Activated CD4-positive, alpha-beta T cell treated with anti-CD3 and anti-CD28 coated beads for 36 hours (primary cell): ENCODE measurements at regions not wholly inside any gene's neighbourhood (a gene's known extent, or its start where the extent isn't known, plus 50 kb on each side); places are given as distances from the start of the nearest gene placed in this dataset.

Experiments used
- ATAC-seq: fragments of 200-7000 bp; cut with Tn5 transposase; one replicate; pipeline ENCODE4 v1.10.0; 2021; ENCODE audit warnings: mild to moderate bottlenecking, moderate library complexity
- CTCF ChIA-PET: fragments of 350-600 bp; sonication (Branson Sonifier 250); formaldehyde crosslinking; loops from one replicate; lab custom pipeline; 2021; ENCODE audit warnings: antibody characterized with exemption; lab: Charles Lee
- POLR2A ChIA-PET: fragments of 350-600 bp; sonication (Branson Sonifier 250); formaldehyde crosslinking; loops from one replicate; lab custom pipeline; 2021; ENCODE audit warnings: antibody characterized with exemption, inconsistent platforms; lab: Charles Lee
- DNase-seq: peaks from one replicate; pipeline ENCODE4 v3.0.0-alpha.2; 2020
- H3K27ac Mint-ChIP-seq: one replicate; pipeline ENCODE4 v1.8.0; 2021; ENCODE audit warnings: mixed read lengths
- H3K27me3 Mint-ChIP-seq: one replicate; pipeline ENCODE4 v1.8.0; 2021; ENCODE audit warnings: mixed read lengths
- H3K36me3 Mint-ChIP-seq: one replicate; pipeline ENCODE4 v1.8.0; 2021; ENCODE audit warnings: low read depth, mixed read lengths
- H3K4me1 Mint-ChIP-seq: one replicate; pipeline ENCODE4 v1.8.0; 2021; ENCODE audit warnings: mixed read lengths
- H3K4me3 Mint-ChIP-seq: one replicate; pipeline ENCODE4 v1.8.0; 2021; ENCODE audit warnings: mild to moderate bottlenecking, moderate library complexity, mixed read lengths
- H3K9me3 Mint-ChIP-seq: one replicate; pipeline ENCODE4 v1.8.0; 2021; ENCODE audit warnings: low read depth, mixed read lengths
- intact Hi-C, 2 experiments: fragments of 100-400 bp; cut with DNase I in 1 of 2; cut with micrococcal nuclease in 1 of 2; formaldehyde crosslinking; loops; one replicate each; pipeline versions ENCODE4 v1.14.2 to v1.15.1; 2022 to 2024; cut with DNase I, micrococcal nuclease

GRCh38 chr9:27712806-27713205, 139.5 kb upstream of the C9orf72 start:
- peaks cover 5% of the 10 kb centered on the region for H3K27me3 Mint-ChIP-seq
- no peak for DNase-seq
- intact Hi-C loops: no loop called here
- H3K36me3 Mint-ChIP-seq: no peaks in the 10 kb centered on the region
- no peaks in the 10 kb centered on the region for H3K9me3 Mint-ChIP-seq
- no peak overlapping the region for H3K27ac Mint-ChIP-seq
- ATAC-seq: no peak
- ChIA-PET POLR2A (no interaction called here), CTCF (no interaction called here)
- no peaks in the 10 kb centered on the region for H3K4me1 Mint-ChIP-seq
- no peak overlapping the region for H3K4me3 Mint-ChIP-seq

DNA sequence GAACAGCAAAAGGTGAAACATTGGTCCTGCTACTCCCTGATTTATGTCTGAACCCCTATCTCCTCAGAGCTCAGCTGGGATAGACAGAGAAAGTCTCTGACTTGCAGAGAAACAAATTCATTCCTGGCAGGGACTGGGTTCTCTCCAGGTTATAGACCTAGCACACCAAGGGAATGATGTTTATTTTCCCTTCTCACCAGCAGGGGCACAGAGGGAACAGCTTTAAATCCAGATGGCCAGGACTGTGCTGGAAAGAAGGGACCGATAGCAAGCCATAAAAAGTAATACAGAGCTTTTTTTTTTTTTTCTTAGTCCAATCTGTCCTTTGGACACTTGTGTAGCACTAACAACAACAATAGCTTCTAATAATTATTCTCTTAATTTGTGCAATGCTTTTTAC, 141.1 kb upstream of the C9orf72 start:
- Mint-ChIP-seq H3K4me1 (no peaks in the 10 kb centered on the region), H3K9me3 (no peaks in the 10 kb centered on the region), H3K4me3 (no peak overlapping the region), H3K36me3 (no peaks in the 10 kb centered on the region), H3K27me3 (peaks cover 5% of the 10 kb centered on the region), H3K27ac (no peak overlapping the region)
- POLR2A ChIA-PET: no interaction called here
- ATAC-seq (no peak), DNase-seq (no peak)
- intact Hi-C loops: no loop called here
- CTCF ChIA-PET: interaction anchor here (1.0 kb wide), 1 partner anchor 12 kb away, joined by 3 read pairs; no protein-coding TSS in a partner anchor

- H3K36me3 Mint-ChIP-seq: no peaks in the 10 kb centered on the region
- ChIA-PET POLR2A (no interaction called here), CTCF (no interaction called here)
- ATAC-seq (no peak), DNase-seq (no peak)
- no peak overlapping the region for H3K4me3 Mint-ChIP-seq
- no peaks in the 10 kb centered on the region for H3K4me1 Mint-ChIP-seq
- peaks cover 5% of the 10 kb centered on the region for H3K27me3 Mint-ChIP-seq
- no peak overlapping the region for H3K27ac Mint-ChIP-seq
- intact Hi-C loops: no loop called here
- H3K9me3 Mint-ChIP-seq: no peaks in the 10 kb centered on the region
Measured at GRCh38 chr9:27715651-27716050, 142.4 kb upstream of the C9orf72 start.

- ATAC-seq: no peak
Measured at GRCh38 chr9:27717991-27718390, 144.7 kb upstream of the C9orf72 start.

DNA sequence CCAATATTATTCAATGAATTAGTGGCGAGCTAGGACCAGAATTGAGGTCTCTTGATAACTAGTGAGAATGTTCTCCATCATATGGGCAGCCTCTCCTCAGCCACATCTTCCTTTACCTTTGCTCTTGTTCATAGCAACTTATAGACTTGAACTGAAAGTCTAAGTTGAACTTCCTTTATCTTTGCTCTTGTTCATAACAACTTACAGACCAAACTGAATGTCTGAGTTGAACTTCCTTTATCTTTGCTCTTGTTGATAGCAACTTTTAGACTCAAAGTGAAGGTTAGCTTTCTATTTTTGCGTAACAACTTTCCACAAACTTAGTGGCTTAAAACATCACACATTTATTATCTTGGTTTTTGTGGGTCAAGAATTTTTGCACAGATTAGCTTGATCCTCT, 146.4 kb upstream of the C9orf72 start:
- intact Hi-C loops: no loop called here
- DNase-seq: no peak
- H3K27ac Mint-ChIP-seq: no peak overlapping the region
- no peak for ATAC-seq
- no peak overlapping the region for H3K4me3 Mint-ChIP-seq
- peaks cover 2% of the 10 kb centered on the region for H3K27me3 Mint-ChIP-seq
- no peaks in the 10 kb centered on the region for H3K4me1 Mint-ChIP-seq
- no peaks in the 10 kb centered on the region for H3K9me3 Mint-ChIP-seq
- POLR2A ChIA-PET: no interaction called here
- CTCF ChIA-PET: no interaction called here
- no peaks in the 10 kb centered on the region for H3K36me3 Mint-ChIP-seq

More at GRCh38 chr9:27717991-27718390, 144.7 kb upstream of the C9orf72 start:
- no peak for DNase-seq
- H3K27me3 Mint-ChIP-seq: peaks cover 2% of the 10 kb centered on the region
- ChIA-PET CTCF (no interaction called here), POLR2A (no interaction called here)
- intact Hi-C loops: no loop called here
- H3K27ac Mint-ChIP-seq: no peak overlapping the region
- H3K4me1 Mint-ChIP-seq: no peaks in the 10 kb centered on the region
- H3K9me3 Mint-ChIP-seq: no peaks in the 10 kb centered on the region
- H3K36me3 Mint-ChIP-seq: no peaks in the 10 kb centered on the region
- no peak overlapping the region for H3K4me3 Mint-ChIP-seq

DNA sequence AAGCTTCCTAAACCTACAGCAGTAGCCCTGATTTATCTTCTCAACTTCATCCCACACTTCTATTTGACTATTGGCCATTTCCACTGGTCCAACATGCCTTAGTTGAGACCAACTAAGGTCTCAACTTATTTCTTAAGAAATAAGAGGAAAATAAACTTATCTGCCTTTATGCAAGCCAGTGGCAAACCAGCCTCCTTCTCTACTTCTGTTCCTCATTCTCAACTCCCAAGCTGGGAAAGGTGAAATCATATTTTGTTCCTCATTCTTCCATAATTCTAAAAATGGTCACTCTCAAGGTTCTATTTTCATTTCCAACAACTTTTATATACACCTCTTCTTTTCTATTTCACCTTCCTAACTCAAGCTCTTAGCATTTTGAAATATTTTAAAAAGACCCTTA, 149.6 kb upstream of the C9orf72 start:
- H3K27ac Mint-ChIP-seq: no peak overlapping the region
- no peaks in the 10 kb centered on the region for H3K27me3 Mint-ChIP-seq
- POLR2A ChIA-PET: no interaction called here
- no peaks in the 10 kb centered on the region for H3K9me3 Mint-ChIP-seq
- DNase-seq: no peak
- intact Hi-C loops: no loop called here
- no peaks in the 10 kb centered on the region for H3K36me3 Mint-ChIP-seq
- H3K4me3 Mint-ChIP-seq: no peak overlapping the region
- no peaks in the 10 kb centered on the region for H3K4me1 Mint-ChIP-seq
- ATAC-seq: no peak
- CTCF ChIA-PET: no interaction called here

DNA sequence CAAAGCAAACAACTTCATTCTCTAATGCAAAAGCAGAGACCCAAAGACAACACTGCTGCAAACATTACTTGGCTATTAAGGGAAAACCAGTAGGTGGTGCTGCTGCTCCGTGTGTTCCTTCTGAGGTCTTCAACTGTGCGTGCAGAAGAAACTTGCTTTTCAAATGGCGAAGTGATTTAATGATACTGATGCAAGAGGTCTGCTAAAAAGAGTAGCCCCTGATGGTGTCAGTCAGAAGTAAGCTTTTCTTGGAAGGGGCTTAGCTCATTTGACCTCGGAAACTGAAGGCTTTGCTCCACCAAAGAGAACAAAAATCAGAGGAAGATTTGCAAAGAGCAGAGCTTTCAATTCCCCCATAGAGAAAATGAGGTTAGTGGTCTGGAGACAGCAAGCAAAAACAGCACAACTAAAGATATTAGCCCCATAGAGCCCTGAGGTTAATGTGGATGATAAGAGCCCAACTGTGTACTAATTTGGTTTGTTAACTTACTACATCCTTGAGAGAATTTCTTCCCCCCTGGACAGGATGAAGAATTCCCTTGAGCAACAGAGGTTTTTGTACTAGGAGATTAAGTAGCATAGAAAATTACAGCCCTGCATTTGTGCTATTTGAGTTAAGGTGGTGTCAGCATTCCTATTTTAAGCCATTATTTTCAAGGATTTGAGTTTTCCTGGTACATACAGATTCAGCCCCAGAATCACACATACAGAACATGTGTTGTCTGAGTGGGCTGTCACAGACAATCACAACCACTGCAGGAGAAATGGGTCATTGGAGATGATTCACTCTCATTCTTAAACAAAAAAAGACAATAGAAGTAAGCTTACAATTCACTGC, 153.2 kb upstream of the C9orf72 start:
- Mint-ChIP-seq H3K9me3 (no peaks in the 10 kb centered on the region), H3K27me3 (no peaks in the 10 kb centered on the region), H3K4me1 (no peaks in the 10 kb centered on the region), H3K27ac (no peak overlapping the region), H3K4me3 (no peak overlapping the region), H3K36me3 (no peaks in the 10 kb centered on the region)
- ChIA-PET POLR2A (no interaction called here), CTCF (interaction anchor here (0.7 to 1.4 kb wide), 7 partner anchors 12 to 346 kb away, joined by 3 to 6 read pairs (median 3); no protein-coding TSS in a partner anchor)
- ATAC-seq (no peak), DNase-seq (peak; percentile 76)
- intact Hi-C loops: loop anchor here (1.0 to 5.0 kb wide), 5 partner anchors 162 to 1966 kb away; no protein-coding TSS in a partner anchor

GRCh38 chr9:27732494-27732893, 159.2 kb upstream of the C9orf72 start:
- peaks cover 7% of the 10 kb centered on the region for H3K4me1 Mint-ChIP-seq
- no peaks in the 10 kb centered on the region for H3K36me3 Mint-ChIP-seq
- H3K4me3 Mint-ChIP-seq: no peak overlapping the region
- ATAC-seq (peak; percentile 70), DNase-seq (peak; percentile 13)
- intact Hi-C loops: no loop called here
- peaks cover 4% of the 10 kb centered on the region for H3K27me3 Mint-ChIP-seq
- H3K27ac Mint-ChIP-seq: no peak overlapping the region
- CTCF ChIA-PET: no interaction called here
- H3K9me3 Mint-ChIP-seq: no peaks in the 10 kb centered on the region
- POLR2A ChIA-PET: no interaction called here

- CTCF ChIA-PET: interaction anchor here (0.7 to 1.6 kb wide), 2 partner anchors 16 to 1625 kb away, joined by 4 to 5 read pairs; no protein-coding TSS in a partner anchor
- POLR2A ChIA-PET: no interaction called here
- no peak overlapping the region for H3K27ac Mint-ChIP-seq
Measured at GRCh38 chr9:27743490-27743889, 170.2 kb upstream of the C9orf72 start.

DNA sequence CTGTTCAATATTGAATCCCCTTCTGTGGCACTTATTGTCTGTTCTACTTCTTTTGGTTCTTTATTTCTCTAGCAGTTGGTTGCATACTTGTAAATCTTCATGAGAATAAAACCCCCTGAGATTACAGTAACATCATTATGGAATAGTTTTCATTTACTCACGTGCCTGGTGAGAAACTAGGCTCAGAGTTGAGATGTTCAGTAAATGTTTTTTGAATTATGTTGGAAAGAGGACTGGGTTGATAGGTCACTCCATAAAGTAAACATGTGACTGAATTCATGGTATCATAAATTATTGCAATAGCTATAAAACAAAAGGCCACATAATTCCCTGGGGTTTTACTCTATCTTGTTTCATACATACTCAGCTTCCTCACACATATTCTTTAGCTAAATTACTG, 174.2 kb upstream of the C9orf72 start:
- Mint-ChIP-seq H3K27ac (no peak overlapping the region), H3K27me3 (peaks cover 10% of the 10 kb centered on the region), H3K4me3 (no peak overlapping the region), H3K4me1 (no peaks in the 10 kb centered on the region), H3K9me3 (no peaks in the 10 kb centered on the region), H3K36me3 (no peaks in the 10 kb centered on the region)
- ATAC-seq (no peak), DNase-seq (no peak)
- ChIA-PET CTCF (no interaction called here), POLR2A (no interaction called here)
- intact Hi-C loops: no loop called here

More at GRCh38 chr9:27743490-27743889, 170.2 kb upstream of the C9orf72 start:
- H3K4me1 Mint-ChIP-seq: no peaks in the 10 kb centered on the region
- intact Hi-C loops: no loop called here
- no peak overlapping the region for H3K4me3 Mint-ChIP-seq
- no peaks in the 10 kb centered on the region for H3K36me3 Mint-ChIP-seq
- DNase-seq (no peak), ATAC-seq (no peak)
- H3K9me3 Mint-ChIP-seq: peaks cover 5% of the 10 kb centered on the region
- H3K27me3 Mint-ChIP-seq: peaks cover 6% of the 10 kb centered on the region

DNA sequence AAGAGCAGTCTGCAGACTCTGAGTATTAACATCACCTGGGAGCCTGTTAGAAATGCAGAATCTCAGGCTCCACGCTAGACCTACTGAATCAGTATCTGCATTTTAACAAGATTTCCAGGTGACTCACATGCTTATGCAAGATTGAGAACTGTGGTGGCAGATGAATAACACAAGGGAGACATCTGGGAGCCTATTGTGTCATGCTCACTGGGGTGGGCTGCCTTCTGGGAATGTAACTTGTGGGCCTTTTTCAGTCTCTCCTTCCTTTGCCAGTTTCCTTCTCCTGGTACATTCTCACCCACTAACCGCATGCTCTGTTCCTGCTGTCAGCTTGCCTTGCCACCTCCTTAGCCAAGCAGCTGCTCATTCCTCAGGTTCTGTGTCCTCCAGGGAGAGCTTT, 176.6 kb upstream of the C9orf72 start:
- no peak overlapping the region for H3K4me3 Mint-ChIP-seq
- DNase-seq (no peak), ATAC-seq (peak; percentile 36)
- ChIA-PET POLR2A (no interaction called here), CTCF (no interaction called here)
- H3K4me1 Mint-ChIP-seq: no peaks in the 10 kb centered on the region
- no peak overlapping the region for H3K27ac Mint-ChIP-seq
- no peaks in the 10 kb centered on the region for H3K9me3 Mint-ChIP-seq
- intact Hi-C loops: no loop called here
- no peaks in the 10 kb centered on the region for H3K36me3 Mint-ChIP-seq
- peaks cover 7% of the 10 kb centered on the region for H3K27me3 Mint-ChIP-seq

GRCh38 chr9:27750566-27750965, 177.3 kb upstream of the C9orf72 start:
- no peak for DNase-seq
- ChIA-PET CTCF (no interaction called here), POLR2A (no interaction called here)
- intact Hi-C loops: no loop called here
- Mint-ChIP-seq H3K27me3 (peaks cover 8% of the 10 kb centered on the region), H3K36me3 (no peaks in the 10 kb centered on the region), H3K9me3 (no peaks in the 10 kb centered on the region), H3K4me3 (no peak overlapping the region), H3K4me1 (no peaks in the 10 kb centered on the region), H3K27ac (no peak overlapping the region)
- ATAC-seq: no peak
